H9 (cell line): ENCODE measurements at regions not wholly inside any gene's neighbourhood (a gene's known extent, or its start where the extent isn't known, plus 50 kb on each side); places are given as distances from the start of the nearest gene placed in this dataset.

ENCODE experiments used
- DNase-seq: peaks from one replicate; pipeline ENCODE4 v3.0.0-alpha.2; 2017
- H2AFZ ChIP-seq: one replicate; pipeline ENCODE4 v1.6.1; 2013; ENCODE audit warnings: mild to moderate bottlenecking, low read length, control low read depth, moderate library complexity
- H2AK5ac ChIP-seq: 2 replicates; pipeline ENCODE4 v1.6.1; 2013; ENCODE audit warnings: low read length, control low read depth, mixed read lengths; ENCODE audit not compliant: insufficient read length
- H2BK120ac ChIP-seq: one replicate; pipeline ENCODE4 v1.6.1; 2013; ENCODE audit warnings: low read depth, mild to moderate bottlenecking, low read length, control low read depth, inconsistent platforms; ENCODE audit not compliant: poor library complexity, severe bottlenecking
- H2BK12ac ChIP-seq: 2 replicates; pipeline ENCODE4 v1.6.1; 2013; ENCODE audit warnings: low read length, control low read depth, mixed read lengths, low read depth; ENCODE audit not compliant: insufficient read length
- H2BK15ac ChIP-seq: 2 replicates; pipeline ENCODE4 v1.6.1; 2013; ENCODE audit warnings: low read depth, low read length, control low read depth
- H2BK20ac ChIP-seq: one replicate; pipeline ENCODE4 v1.6.1; 2013; ENCODE audit warnings: low read depth, mild to moderate bottlenecking, low read length, control low read depth, inconsistent platforms; ENCODE audit not compliant: poor library complexity, severe bottlenecking
- H2BK5ac ChIP-seq: 2 replicates; pipeline ENCODE4 v1.6.1; 2013; ENCODE audit warnings: low read length, control low read depth, mixed read lengths; ENCODE audit not compliant: insufficient read length
- H3K14ac ChIP-seq: 2 replicates; pipeline ENCODE4 v1.6.1; 2013; ENCODE audit warnings: low read length, control low read depth; ENCODE audit not compliant: insufficient read depth
- H3K18ac ChIP-seq: 2 replicates; pipeline ENCODE4 v1.6.1; 2013; ENCODE audit warnings: low read depth, mild to moderate bottlenecking, mixed read lengths, low read length, control low read depth; ENCODE audit not compliant: insufficient read length
- H3K23ac ChIP-seq: 2 replicates; pipeline ENCODE4 v1.6.1; 2013; ENCODE audit warnings: low read length, control low read depth, mixed read lengths, low read depth; ENCODE audit not compliant: insufficient read length
- H3K23me2 ChIP-seq: 2 replicates; pipeline ENCODE4 v1.6.1; 2013; ENCODE audit warnings: low read depth, mild to moderate bottlenecking, mixed read lengths, low read length, control low read depth; ENCODE audit not compliant: insufficient read length, poor library complexity, severe bottlenecking
- H3K27ac ChIP-seq: 2 replicates; pipeline ENCODE4 v1.5.1; 2013; ENCODE audit warnings: low read length, control low read depth, mixed read lengths, low read depth; ENCODE audit not compliant: insufficient read length
- H3K27me3 ChIP-seq: 2 replicates; pipeline ENCODE4 v1.6.1; 2013; ENCODE audit warnings: low read length, control low read depth, inconsistent platforms; ENCODE audit not compliant: insufficient read depth
- H3K4ac ChIP-seq: 2 replicates; pipeline ENCODE4 v1.6.1; 2013; ENCODE audit warnings: low read depth, mild to moderate bottlenecking, control low read depth, inconsistent platforms, low read length, moderate library complexity
- H3K4me1 ChIP-seq: 2 replicates; pipeline ENCODE4 v1.6.1; 2013; ENCODE audit warnings: low read length, control low read depth, inconsistent platforms; ENCODE audit not compliant: insufficient read depth
- H3K4me2 ChIP-seq: 2 replicates; pipeline ENCODE4 v1.6.1; 2013; ENCODE audit warnings: low read length, control low read depth, mixed read lengths; ENCODE audit not compliant: insufficient read length, insufficient read depth
- H3K56ac ChIP-seq: 2 replicates; pipeline ENCODE4 v1.6.1; 2013; ENCODE audit warnings: low read depth, mild to moderate bottlenecking, mixed read lengths, low read length, control low read depth; ENCODE audit not compliant: insufficient read length
- H3K79me1 ChIP-seq: 2 replicates; pipeline ENCODE4 v1.6.1; 2013; ENCODE audit warnings: low read depth, mild to moderate bottlenecking, moderate library complexity, low read length, control low read depth, inconsistent platforms; ENCODE audit not compliant: insufficient read depth, poor library complexity, severe bottlenecking
- H3K79me2 ChIP-seq: 2 replicates; pipeline ENCODE4 v1.6.1; 2013; ENCODE audit warnings: low read length, control low read depth, inconsistent platforms; ENCODE audit not compliant: insufficient read depth
- H3K9ac ChIP-seq: 2 replicates; pipeline ENCODE4 v1.6.1; 2013; ENCODE audit warnings: low read length, control low read depth, mixed read lengths; ENCODE audit not compliant: insufficient read length; ENCODE audit errors: extremely low read depth
- H3K9me3 ChIP-seq: one replicate; pipeline ENCODE4 v1.6.1; 2013; ENCODE audit warnings: low read depth, low read length, inconsistent platforms; ENCODE audit not compliant: control insufficient read depth
- H3T11ph ChIP-seq: one replicate; pipeline ENCODE4 v1.6.1; 2013; ENCODE audit warnings: mild to moderate bottlenecking, low read length, control low read depth, inconsistent platforms
- H4K20me1 ChIP-seq: one replicate; pipeline ENCODE4 v1.6.1; 2013; ENCODE audit not compliant: control insufficient read depth, insufficient read length, insufficient read depth
- H4K5ac ChIP-seq: 2 replicates; pipeline ENCODE4 v1.6.1; 2013; ENCODE audit warnings: low read depth, mild to moderate bottlenecking, mixed read lengths, low read length, control low read depth; ENCODE audit not compliant: insufficient read length
- H4K8ac ChIP-seq: replicated peaks from 2 replicates; pipeline ENCODE4 v1.6.1; 2013; ENCODE audit warnings: low read length, control low read depth, mixed read lengths, low read depth; ENCODE audit not compliant: insufficient read length
- H4K91ac ChIP-seq: 2 replicates; pipeline ENCODE4 v1.6.1; 2013; ENCODE audit warnings: low read depth, mild to moderate bottlenecking, moderate library complexity, mixed read lengths, low read length, control low read depth; ENCODE audit not compliant: insufficient read length
- H3K27ac Mint-ChIP-seq, 3 experiments: 2 replicates in 2 of 3; 3 replicates in 1 of 3; pipeline ENCODE4 v1.8.0; 2020 to 2021; ENCODE audit warnings: mixed read lengths in 3 of 3, mild to moderate bottlenecking in 1 of 3, moderate library complexity in 1 of 3
- H3K27me3 Mint-ChIP-seq: 2 replicates; pipeline ENCODE4 v1.8.0; 2021; ENCODE audit warnings: low read depth, mild to moderate bottlenecking, moderate library complexity, mixed read lengths
- H3K36me3 Mint-ChIP-seq, 3 experiments: 2 replicates in 2 of 3; 3 replicates in 1 of 3; pipeline ENCODE4 v1.8.0; 2020 to 2021; ENCODE audit warnings: low read depth in 3 of 3, mixed read lengths in 3 of 3; ENCODE audit not compliant: insufficient read depth in 1 of 3
- H3K4me1 Mint-ChIP-seq, 2 experiments: 2 replicates each; pipeline ENCODE4 v1.8.0; 2020; ENCODE audit warnings: mixed read lengths in 2 of 2
- H3K4me3 Mint-ChIP-seq, 2 experiments: 2 replicates in 1 of 2; 3 replicates in 1 of 2; pipeline ENCODE4 v1.8.0; 2020 to 2021; ENCODE audit warnings: mild to moderate bottlenecking in 2 of 2, mixed read lengths in 2 of 2, moderate library complexity in 1 of 2
- H3K9me3 Mint-ChIP-seq, 2 experiments: 2 replicates in 1 of 2; 3 replicates in 1 of 2; pipeline ENCODE4 v1.8.0; 2020; ENCODE audit warnings: mild to moderate bottlenecking in 2 of 2, mixed read lengths in 2 of 2, moderate library complexity in 1 of 2
- WGBS: extraction: QIAGEN DNeasy Blood & Tissue Kit; methylation state at CpG from one replicate; pipeline ENCODE4 v1.1.7; 2013; ENCODE audit warnings: missing lambda C conversion rate, low lambda C conversion rate, mixed read lengths; ENCODE audit not compliant: insufficient read length; ENCODE audit errors: extremely low coverage; 5-methylcytosine and 5-hydroxymethylcytosine counted together
- TF ChIP-seq, protein P1 (sequence below): fragments of 200-600 bp; sonication (generic); conservative IDR thresholded peaks from 3 replicates; pipeline ENCODE4 v1.8.0; 2021; ENCODE audit warnings: antibody characterized with exemption, mild to moderate bottlenecking

DNA sequence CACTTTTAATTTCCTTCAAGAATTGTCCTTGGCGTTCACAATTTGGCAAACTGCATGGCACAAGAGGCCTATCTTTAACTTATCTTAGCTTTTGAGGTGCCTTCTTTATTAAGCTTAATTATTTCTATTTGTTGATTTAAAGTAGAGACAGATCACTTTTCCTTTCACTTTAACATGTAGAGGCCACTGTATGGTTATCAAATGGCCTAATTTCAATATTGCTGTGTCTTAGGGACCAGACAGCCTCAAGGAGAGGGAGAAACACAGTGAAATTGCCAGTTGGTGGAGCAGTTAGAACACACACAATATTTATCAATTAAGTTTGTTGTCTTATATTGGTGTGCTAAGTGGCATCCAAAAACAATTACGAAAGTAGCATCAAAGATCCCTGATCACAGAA, 1013.9 kb downstream of the KCNT2 start:
- Mint-ChIP-seq H3K27me3 (no peaks in the 10 kb centered on the region), H3K4me1 (no peaks in the 10 kb centered on the region), H3K36me3 (no peaks in the 10 kb centered on the region), H3K9me3 (no peaks in the 10 kb centered on the region), H3K27ac (no peak overlapping the region), H3K4me3 (no peak overlapping the region)
- Histone ChIP-seq H4K20me1 (no peaks in the 10 kb centered on the region), H3K23me2 (no peaks in the 10 kb centered on the region), H3K23ac (no peak overlapping the region), H3K27me3 (no peaks in the 10 kb centered on the region), H3K9me3 (no peaks in the 10 kb centered on the region), H2AFZ (no peak overlapping the region), H2BK12ac (no peak overlapping the region), H3K27ac (no peak overlapping the region), H3K79me1 (no peaks in the 10 kb centered on the region), H3K4me2 (no peak overlapping the region), H2BK15ac (no peak overlapping the region), H3K79me2 (no peaks in the 10 kb centered on the region), H4K8ac (no peak overlapping the region), H4K91ac (no peak overlapping the region), H3T11ph (no peak overlapping the region), H3K56ac (no peak overlapping the region), H3K4ac (no peak overlapping the region), H3K4me1 (no peaks in the 10 kb centered on the region), H2AK5ac (no peak overlapping the region), H3K18ac (no peak overlapping the region), H2BK20ac (no peak overlapping the region), H4K5ac (no peak overlapping the region), H3K14ac (no peak overlapping the region), H2BK5ac (no peak overlapping the region), H2BK120ac (no peak overlapping the region), H3K9ac (no peak overlapping the region)
- DNase-seq, result no peak
- TF ChIP-seq, protein P1, sequence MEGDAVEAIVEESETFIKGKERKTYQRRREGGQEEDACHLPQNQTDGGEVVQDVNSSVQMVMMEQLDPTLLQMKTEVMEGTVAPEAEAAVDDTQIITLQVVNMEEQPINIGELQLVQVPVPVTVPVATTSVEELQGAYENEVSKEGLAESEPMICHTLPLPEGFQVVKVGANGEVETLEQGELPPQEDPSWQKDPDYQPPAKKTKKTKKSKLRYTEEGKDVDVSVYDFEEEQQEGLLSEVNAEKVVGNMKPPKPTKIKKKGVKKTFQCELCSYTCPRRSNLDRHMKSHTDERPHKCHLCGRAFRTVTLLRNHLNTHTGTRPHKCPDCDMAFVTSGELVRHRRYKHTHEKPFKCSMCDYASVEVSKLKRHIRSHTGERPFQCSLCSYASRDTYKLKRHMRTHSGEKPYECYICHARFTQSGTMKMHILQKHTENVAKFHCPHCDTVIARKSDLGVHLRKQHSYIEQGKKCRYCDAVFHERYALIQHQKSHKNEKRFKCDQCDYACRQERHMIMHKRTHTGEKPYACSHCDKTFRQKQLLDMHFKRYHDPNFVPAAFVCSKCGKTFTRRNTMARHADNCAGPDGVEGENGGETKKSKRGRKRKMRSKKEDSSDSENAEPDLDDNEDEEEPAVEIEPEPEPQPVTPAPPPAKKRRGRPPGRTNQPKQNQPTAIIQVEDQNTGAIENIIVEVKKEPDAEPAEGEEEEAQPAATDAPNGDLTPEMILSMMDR, result no peak
- no CpG with 5 or more reads among the region's 2 CpGs for WGBS
